Neural cell (in vitro differentiated cells): ENCODE measurements at regions not wholly inside any gene's neighbourhood (a gene's known extent, or its start where the extent isn't known, plus 50 kb on each side); places are given as distances from the start of the nearest gene placed in this dataset.

ENCODE experiments used
- H2AFZ ChIP-seq: fragments of 200-600, 300-800 bp; sonication (generic), shearing (Covaris generic); 2 replicates; pipeline ENCODE4 v1.6.0; 2014; ENCODE audit warnings: low read depth, mild to moderate bottlenecking, antibody characterized with exemption, low read length, moderate library complexity
- H3F3A ChIP-seq: fragments of 200-600 bp; shearing (Covaris generic); 2 replicates; pipeline ENCODE4 v1.6.1; 2016; ENCODE audit warnings: mild to moderate bottlenecking, moderate library complexity, mixed read lengths, antibody characterized with exemption, low read length; ENCODE audit not compliant: insufficient read depth, poor library complexity, severe bottlenecking
- H3K27ac ChIP-seq: fragments of 200-600, 300-800 bp; sonication (generic), shearing (Covaris generic); 2 replicates; pipeline ENCODE4 v1.5.1; 2014; ENCODE audit warnings: mild to moderate bottlenecking, low read length, moderate library complexity
- H3K27me3 ChIP-seq: fragments of 300-800, 200-600 bp; sonication (generic), shearing (Covaris generic); 2 replicates; pipeline ENCODE4 v1.6.0; 2014; ENCODE audit warnings: mild to moderate bottlenecking, low read depth, low read length, moderate library complexity; ENCODE audit not compliant: insufficient read depth
- H3K36me3 ChIP-seq: fragments of 300-800, 200-600 bp; sonication (generic), shearing (Covaris generic); 2 replicates; pipeline ENCODE4 v1.5.1; 2014; ENCODE audit warnings: mild to moderate bottlenecking, antibody characterized with exemption, low read length, moderate library complexity; ENCODE audit not compliant: insufficient read depth
- H3K4me2 ChIP-seq: fragments of 300-800, 200-600 bp; sonication (generic), shearing (Covaris generic); 2 replicates; pipeline ENCODE4 v1.6.0; 2014; ENCODE audit warnings: mild to moderate bottlenecking, low read length
- H3K4me3 ChIP-seq: fragments of 300-800, 200-600 bp; sonication (generic), shearing (Covaris generic); 2 replicates; pipeline ENCODE4 v1.5.1; 2014; ENCODE audit warnings: mild to moderate bottlenecking, low read length, moderate library complexity
- H3K79me2 ChIP-seq: fragments of 200-600 bp; shearing (Covaris generic); replicated peaks from 2 replicates; pipeline ENCODE4 v1.6.0; 2014; ENCODE audit warnings: mild to moderate bottlenecking, low read length, moderate library complexity; ENCODE audit not compliant: insufficient read depth
- H3K9ac ChIP-seq: fragments of 300-800, 200-600 bp; sonication (generic), shearing (Covaris generic); 2 replicates; pipeline ENCODE4 v1.6.1; 2016; ENCODE audit warnings: mild to moderate bottlenecking, low read length, mixed read lengths
- H3K9me2 ChIP-seq: fragments of 200-600 bp; shearing (Covaris generic); 2 replicates; pipeline ENCODE4 v1.6.1; 2016; ENCODE audit warnings: mild to moderate bottlenecking, low read length, mixed read lengths; ENCODE audit not compliant: insufficient read depth
- H3K9me3 ChIP-seq: fragments of 200-600, 300-800 bp; sonication (generic), shearing (Covaris generic); 2 replicates; pipeline ENCODE4 v1.6.1; 2016; ENCODE audit warnings: mild to moderate bottlenecking, mixed run types, low read length, moderate library complexity, mixed read lengths
- H4K20me1 ChIP-seq: fragments of 200-600 bp; shearing (Covaris generic); 2 replicates; pipeline ENCODE4 v1.6.1; 2016; ENCODE audit warnings: mild to moderate bottlenecking, mixed run types; ENCODE audit not compliant: insufficient read depth
- CTCF ChIP-seq: fragments of 450-650 bp; IDR thresholded peaks from 2 replicates; pipeline ENCODE4 v1.5.1; 2014; ENCODE audit warnings: antibody characterized with exemption, mild to moderate bottlenecking, moderate library complexity; ENCODE audit not compliant: poor library complexity, severe bottlenecking
- EP300 ChIP-seq: fragments of 450-650 bp; conservative IDR thresholded peaks from 2 replicates; pipeline ENCODE4 v1.6.1; 2014; ENCODE audit warnings: antibody characterized with exemption, mild to moderate bottlenecking, moderate library complexity; ENCODE audit not compliant: poor library complexity, severe bottlenecking
- EZH2 ChIP-seq: fragments of 200-600, 300-800 bp; shearing (Covaris generic), sonication (generic); IDR thresholded peaks from 2 replicates; pipeline ENCODE4 v1.6.1; 2014; ENCODE audit warnings: antibody characterized with exemption, low read length, borderline replicate concordance, mild to moderate bottlenecking; ENCODE audit not compliant: insufficient read depth, poor library complexity, severe bottlenecking
- MXI1 ChIP-seq: fragments of 450-650 bp; conservative IDR thresholded peaks from 2 replicates; pipeline ENCODE4 v1.6.1; 2014; ENCODE audit warnings: antibody characterized with exemption, mild to moderate bottlenecking; ENCODE audit not compliant: poor library complexity, severe bottlenecking
- POLR2AphosphoS5 ChIP-seq: IDR thresholded peaks from 2 replicates; pipeline ENCODE4 v1.6.1; 2012
- RAD21 ChIP-seq: fragments of 450-650 bp; conservative IDR thresholded peaks from 2 replicates; pipeline ENCODE4 v1.6.1; 2014; ENCODE audit warnings: antibody characterized with exemption, mild to moderate bottlenecking, moderate library complexity
- REST ChIP-seq: IDR thresholded peaks from 2 replicates; pipeline ENCODE4 v1.6.1; 2012; ENCODE audit warnings: borderline replicate concordance
- SMC3 ChIP-seq: fragments of 450-650 bp; conservative IDR thresholded peaks from 2 replicates; pipeline ENCODE4 v1.6.1; 2014; ENCODE audit warnings: antibody characterized with exemption, mild to moderate bottlenecking, moderate library complexity; ENCODE audit not compliant: poor library complexity
- TAF1 ChIP-seq: IDR thresholded peaks from 2 replicates; pipeline ENCODE4 v1.6.1; 2012; ENCODE audit warnings: low read depth

- Histone ChIP-seq H3K9me3 (no peaks in the 10 kb centered on the region), H3K27ac (no peak overlapping the region), H3K4me2 (no peak overlapping the region), H3K27me3 (no peaks in the 10 kb centered on the region), H3K9me2 (no peaks in the 10 kb centered on the region), H3K4me3 (no peak overlapping the region), H3K79me2 (no peaks in the 10 kb centered on the region), H3K36me3 (no peaks in the 10 kb centered on the region), H3K9ac (no peak overlapping the region), H3F3A (no peaks in the 10 kb centered on the region), H4K20me1 (no peaks in the 10 kb centered on the region), H2AFZ (no peak overlapping the region)
- TF ChIP-seq TAF1: no peak
- TF ChIP-seq RAD21: no peak
- TF ChIP-seq SMC3: no peak
- TF ChIP-seq EZH2: no peak
- TF ChIP-seq MXI1: no peak
- no peak for TF ChIP-seq EP300
- no peak for TF ChIP-seq POLR2AphosphoS5
Measured at GRCh38 chr1:217109928-217110327, 386.7 kb upstream of the ESRRG start.

GRCh38 chr1:217106231-217106901 lies 383.1 kb upstream of the ESRRG start:
- H3K27me3 ChIP-seq: no peaks in the 10 kb centered on the region
- H3K9me2 ChIP-seq: no peaks in the 10 kb centered on the region
- peak overlapping the region; percentile 10 for H3K27ac ChIP-seq
- no peaks in the 10 kb centered on the region for H3K9me3 ChIP-seq
- H3F3A ChIP-seq: no peaks in the 10 kb centered on the region
- TF ChIP-seq EP300: peak; percentile 66
- TF ChIP-seq TAF1: no peak
- TF ChIP-seq POLR2AphosphoS5: peak; percentile 20
- no peaks in the 10 kb centered on the region for H4K20me1 ChIP-seq
- H3K9ac ChIP-seq: peak overlapping the region; percentile 24
- no peak overlapping the region for H2AFZ ChIP-seq
- H3K4me2 ChIP-seq: peak overlapping the region; percentile 40
- no peaks in the 10 kb centered on the region for H3K36me3 ChIP-seq
- peak overlapping the region; percentile 23 for H3K4me3 ChIP-seq
- H3K79me2 ChIP-seq: no peaks in the 10 kb centered on the region

GRCh38 chr1:217105437-217105836 lies 382.2 kb upstream of the ESRRG start:
- H3K9me2 ChIP-seq: no peaks in the 10 kb centered on the region
- H3K27me3 ChIP-seq: no peaks in the 10 kb centered on the region
- H3K36me3 ChIP-seq: no peaks in the 10 kb centered on the region
- H3K9me3 ChIP-seq: no peaks in the 10 kb centered on the region
- H3K27ac ChIP-seq: no peak overlapping the region
- no peaks in the 10 kb centered on the region for H3K79me2 ChIP-seq
- H3K4me2 ChIP-seq: no peak overlapping the region
- TF ChIP-seq POLR2AphosphoS5 (no peak), MXI1 (peak; percentile 15), RAD21 (peak; percentile 12)
- H4K20me1 ChIP-seq: no peaks in the 10 kb centered on the region
- no peak overlapping the region for H3K9ac ChIP-seq
- no peaks in the 10 kb centered on the region for H3F3A ChIP-seq
- no peak overlapping the region for H2AFZ ChIP-seq
- no peak overlapping the region for H3K4me3 ChIP-seq

GRCh38 chr1:217097819-217098218 lies 374.6 kb upstream of the ESRRG start:
- Histone ChIP-seq H3K27me3 (no peaks in the 10 kb centered on the region), H3K36me3 (no peaks in the 10 kb centered on the region), H3K9me3 (no peaks in the 10 kb centered on the region), H3K27ac (no peak overlapping the region), H3F3A (no peaks in the 10 kb centered on the region), H2AFZ (no peak overlapping the region), H3K4me2 (no peak overlapping the region), H3K9ac (no peak overlapping the region), H4K20me1 (no peaks in the 10 kb centered on the region), H3K9me2 (no peaks in the 10 kb centered on the region), H3K79me2 (no peaks in the 10 kb centered on the region), H3K4me3 (no peak overlapping the region)
- TF ChIP-seq SMC3 (no peak), REST (no peak), POLR2AphosphoS5 (no peak), RAD21 (no peak), EZH2 (no peak), EP300 (no peak), MXI1 (no peak), CTCF (no peak), TAF1 (no peak)
